Skeletal muscle cell (primary cell): ENCODE measurements at regions not wholly inside any gene's neighbourhood (a gene's known extent, or its start where the extent isn't known, plus 50 kb on each side); places are given as distances from the start of the nearest gene placed in this dataset.

ENCODE experiments used
- DNase-seq: peaks from one replicate; pipeline ENCODE4 v3.0.0-alpha.2; 2010; ENCODE audit warnings: low read depth
- H3K4me3 ChIP-seq: 2 replicates; pipeline ENCODE4 v1.5.1; 2011; ENCODE audit warnings: low read depth, mild to moderate bottlenecking, control low read depth, low read length, moderate library complexity

- no peak for DNase-seq
- no peak overlapping the region for H3K4me3 ChIP-seq
Measured at GRCh38 chr13:73372666-73373627, 314.1 kb downstream of the KLF5 start.

DNA sequence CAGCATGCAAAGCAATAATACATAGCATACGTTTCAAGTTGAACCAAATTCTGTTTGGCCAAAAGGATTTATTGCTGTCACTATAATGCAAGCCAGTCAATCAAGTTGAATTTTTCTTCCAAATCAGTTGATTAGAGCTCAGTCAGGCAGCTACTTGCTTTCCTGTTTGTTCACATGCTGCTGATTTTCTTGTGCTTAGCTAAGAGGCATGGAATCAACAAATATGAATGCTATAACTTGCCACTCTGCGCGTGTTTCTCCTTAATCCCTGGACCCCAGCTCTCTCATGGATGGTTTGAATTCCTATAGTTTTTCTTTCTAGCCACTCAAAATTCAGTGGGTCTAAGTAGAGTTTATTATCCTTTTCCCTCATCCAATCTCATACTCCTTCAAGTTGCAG is 311.3 kb downstream of the KLF5 start:
- H3K4me3 ChIP-seq = no peak overlapping the region
- DNase-seq = no peak

DNA sequence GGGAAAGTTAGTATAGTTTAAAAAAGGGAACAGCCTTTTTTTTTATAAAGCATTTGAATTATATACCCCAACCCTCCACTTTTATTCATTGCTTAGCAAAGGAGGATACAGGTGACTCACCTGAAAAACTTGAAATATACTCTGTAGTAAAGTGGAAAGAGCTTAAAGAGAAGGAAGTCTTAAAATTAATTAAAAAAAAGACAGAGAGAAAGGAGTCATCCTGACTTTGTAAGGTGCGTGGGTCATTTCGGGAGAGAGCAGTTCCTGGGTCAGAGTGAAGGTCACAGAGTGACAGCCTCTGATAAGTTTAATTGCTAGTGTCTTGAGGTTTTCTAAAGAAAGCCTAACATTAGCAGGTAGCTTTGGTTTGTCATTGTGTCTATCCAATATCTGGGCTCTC is 310.3 kb downstream of the KLF5 start:
- no peak for DNase-seq
- no peak overlapping the region for H3K4me3 ChIP-seq

DNA sequence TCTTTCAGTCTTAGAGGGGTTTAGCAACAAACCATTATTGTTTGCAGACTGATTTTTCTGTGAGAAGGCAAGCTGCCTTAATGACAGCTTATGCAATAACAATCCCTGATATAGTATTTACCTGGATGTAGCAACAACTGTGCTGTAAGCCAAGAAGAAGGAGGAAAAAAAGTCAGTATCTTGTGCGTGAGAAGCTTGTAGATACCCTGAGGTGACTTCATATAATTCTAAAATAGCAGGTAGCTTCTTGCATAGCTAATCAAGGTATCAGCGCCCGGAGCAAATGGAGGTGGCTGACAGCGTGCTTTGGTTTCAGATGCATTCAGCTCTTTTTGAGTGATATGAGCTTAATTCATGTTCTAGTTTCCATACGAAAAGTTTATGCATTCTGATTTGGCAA is 309.8 kb downstream of the KLF5 start:
- DNase-seq = no peak
- H3K4me3 ChIP-seq = no peak overlapping the region

- no peak for DNase-seq
- no peak overlapping the region for H3K4me3 ChIP-seq
Measured at GRCh38 chr13:73367886-73368285, 309.1 kb downstream of the KLF5 start.

GRCh38 chr13:73366241-73366640 is 307.4 kb downstream of the KLF5 start:
- no peak overlapping the region for H3K4me3 ChIP-seq
- no peak for DNase-seq

- no peak overlapping the region for H3K4me3 ChIP-seq
- DNase-seq = no peak
Measured at GRCh38 chr13:73365681-73366080, 306.9 kb downstream of the KLF5 start.

GRCh38 chr13:73365252-73365651 is 306.4 kb downstream of the KLF5 start:
- DNase-seq = no peak
- no peak overlapping the region for H3K4me3 ChIP-seq

- H3K4me3 ChIP-seq = no peak overlapping the region
- no peak for DNase-seq
Measured at GRCh38 chr13:73364736-73365135, 305.9 kb downstream of the KLF5 start.

- no peak overlapping the region for H3K4me3 ChIP-seq
- no peak for DNase-seq
Measured at GRCh38 chr13:73358606-73359095, 299.8 kb downstream of the KLF5 start.

DNA sequence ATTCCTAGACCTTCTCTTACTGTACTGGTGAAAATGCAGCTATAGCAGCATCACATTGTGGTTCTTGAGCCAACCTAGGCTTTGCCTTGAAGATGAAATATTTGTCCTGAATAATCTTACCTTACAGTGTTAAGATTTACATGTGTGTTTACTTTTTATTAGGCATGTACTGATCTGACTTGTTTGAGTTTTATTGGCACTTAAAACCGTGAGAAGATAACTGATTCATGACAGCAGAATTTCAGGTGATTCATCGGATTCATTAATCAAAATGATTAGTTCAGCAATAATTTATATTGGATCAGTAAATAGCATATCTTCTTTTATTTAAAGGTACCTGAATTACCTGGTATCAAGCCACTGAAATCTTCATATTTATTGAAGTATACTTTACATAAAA is 296.3 kb downstream of the KLF5 start:
- no peak for DNase-seq
- H3K4me3 ChIP-seq = no peak overlapping the region

GRCh38 chr13:73351730-73352129 is 292.9 kb downstream of the KLF5 start:
- no peak overlapping the region for H3K4me3 ChIP-seq
- no peak for DNase-seq

DNA sequence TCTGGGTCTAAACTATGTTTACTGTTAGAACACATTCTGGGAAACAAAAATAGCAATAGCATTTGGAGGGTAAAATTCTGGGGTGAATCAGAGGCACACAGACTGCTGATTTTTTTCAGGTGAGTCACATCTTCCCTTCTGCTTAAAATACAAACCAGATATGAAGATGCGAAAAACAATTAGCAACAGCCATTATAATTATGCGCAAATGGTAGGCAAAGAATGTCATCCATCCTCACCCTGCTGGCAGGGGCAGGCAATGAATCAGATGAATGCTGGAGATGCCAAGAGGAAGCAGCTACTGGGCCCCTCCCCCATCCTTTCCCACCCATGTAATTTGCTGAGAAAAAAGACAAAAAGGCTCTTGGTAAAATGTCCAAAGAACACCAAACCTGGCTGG is 282.9 kb downstream of the KLF5 start:
- no peak for DNase-seq
- no peak overlapping the region for H3K4me3 ChIP-seq

- no peak for DNase-seq
- no peak overlapping the region for H3K4me3 ChIP-seq
Measured at GRCh38 chr13:73340069-73340468, 281.3 kb downstream of the KLF5 start.

GRCh38 chr13:73339086-73339485 is 280.3 kb downstream of the KLF5 start:
- no peak overlapping the region for H3K4me3 ChIP-seq
- no peak for DNase-seq

GRCh38 chr13:73338389-73338788 is 279.6 kb downstream of the KLF5 start:
- peak; percentile 14 for DNase-seq
- no peak overlapping the region for H3K4me3 ChIP-seq

DNA sequence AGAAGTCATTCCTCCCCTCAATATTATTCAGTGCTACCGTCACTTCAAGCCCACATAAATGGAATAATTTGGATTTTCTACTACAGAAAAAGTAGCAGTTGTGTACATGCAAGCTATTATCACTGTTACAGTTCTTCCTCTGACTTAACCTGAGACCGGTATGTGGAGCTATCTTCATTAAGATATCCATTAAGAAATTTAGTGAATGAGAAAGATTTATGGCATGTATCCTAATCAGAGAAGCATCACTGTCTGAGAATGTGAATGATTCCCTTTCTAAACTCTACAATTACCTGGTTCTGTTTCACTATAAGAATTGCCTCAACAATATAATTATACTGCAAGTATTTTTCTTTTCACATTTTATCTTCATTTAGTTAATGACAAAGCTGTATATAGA is 278.7 kb downstream of the KLF5 start:
- no peak overlapping the region for H3K4me3 ChIP-seq
- no peak for DNase-seq

DNA sequence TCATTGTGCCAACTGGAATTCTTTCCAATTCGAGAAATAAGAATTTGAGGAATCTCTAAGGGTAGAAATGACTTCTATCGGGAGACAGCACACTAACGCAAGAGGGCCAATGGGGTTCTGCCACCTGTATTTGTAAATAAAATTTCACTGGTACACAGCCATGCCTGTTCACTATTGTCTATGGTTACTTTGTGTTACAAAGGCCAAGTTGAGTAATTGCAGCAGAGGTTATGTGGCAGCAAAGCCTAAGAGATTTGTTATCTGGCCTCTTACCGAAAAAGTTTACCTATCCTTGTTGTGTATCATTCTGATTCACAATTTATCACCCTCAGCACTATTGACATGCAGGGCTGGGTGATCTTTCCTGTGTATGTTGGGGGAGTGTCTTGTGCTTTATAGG is 278.0 kb downstream of the KLF5 start:
- no peak for DNase-seq
- H3K4me3 ChIP-seq = no peak overlapping the region

GRCh38 chr13:73335944-73336343 is 277.1 kb downstream of the KLF5 start:
- no peak for DNase-seq
- H3K4me3 ChIP-seq = no peak overlapping the region

DNA sequence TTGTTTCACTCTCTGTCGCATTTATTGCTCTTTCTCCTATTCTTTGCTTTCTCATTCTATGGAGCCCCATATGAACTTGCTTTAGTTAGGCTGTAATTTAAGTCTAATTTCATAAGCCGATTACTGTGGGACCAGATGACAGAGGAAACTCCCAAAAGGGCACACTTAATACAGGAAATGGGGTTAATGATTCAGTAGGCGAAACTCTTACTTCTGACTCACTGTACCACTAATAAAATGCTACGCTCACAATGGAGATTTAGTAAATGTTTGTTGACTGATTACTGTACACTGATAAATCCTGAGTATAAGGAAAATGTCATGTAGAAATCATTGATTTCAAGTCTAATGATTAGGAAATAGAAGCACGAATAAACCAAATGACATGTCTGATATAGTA is 276.4 kb downstream of the KLF5 start:
- peak; percentile 56 for DNase-seq
- no peak overlapping the region for H3K4me3 ChIP-seq

DNA sequence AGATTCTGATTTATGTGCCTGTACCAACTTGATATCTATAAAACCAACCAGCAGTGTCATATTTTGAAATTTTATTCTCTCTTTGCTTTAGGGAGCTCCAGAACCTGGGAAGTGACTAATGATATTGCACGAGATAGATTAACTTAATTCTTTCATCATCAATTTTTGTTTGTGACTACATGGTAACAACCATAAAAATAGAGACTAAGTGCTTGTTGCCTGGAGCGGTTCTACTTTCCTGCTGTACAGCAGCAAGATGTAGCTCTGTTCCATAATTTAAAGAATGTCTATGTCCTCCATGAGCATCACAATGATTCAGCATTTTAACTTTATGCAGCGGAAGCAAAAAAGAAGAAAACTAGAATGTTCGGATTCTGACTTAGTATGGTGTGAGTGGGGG is 275.6 kb downstream of the KLF5 start:
- DNase-seq = no peak
- H3K4me3 ChIP-seq = no peak overlapping the region
